GM06990 (cell line): ENCODE measurements at regions not wholly inside any gene's neighbourhood (a gene's known extent, or its start where the extent isn't known, plus 50 kb on each side); places are given as distances from the start of the nearest gene placed in this dataset.
"Not testable (repeated sequence)": the region's sequence is repeated elsewhere in the genome, so short reads cannot be mapped to it uniquely, and the experiment has no call there.

Experiments used
- DNase-seq: peaks from one replicate; pipeline ENCODE4 v3.0.0-alpha.2; 2011; ENCODE audit not compliant: insufficient read length; ENCODE audit errors: extremely low read depth
- H3K27me3 ChIP-seq: replicated peaks from 2 replicates; pipeline ENCODE4 v1.6.0; 2011; ENCODE audit warnings: low read length; ENCODE audit not compliant: control insufficient read depth, insufficient read depth
- H3K36me3 ChIP-seq: 2 replicates; pipeline ENCODE4 v1.5.1; 2011; ENCODE audit warnings: low read length; ENCODE audit not compliant: control insufficient read depth, insufficient read depth
- H3K4me3 ChIP-seq: replicated peaks from 2 replicates; pipeline ENCODE4 v1.5.1; 2011; ENCODE audit warnings: low read depth, mild to moderate bottlenecking, control low read depth, low read length
- TF ChIP-seq, protein P1 (sequence below): IDR thresholded peaks from 2 replicates; pipeline ENCODE4 v1.5.1; 2011; ENCODE audit warnings: low read length, control low read depth, mild to moderate bottlenecking, inconsistent platforms; ENCODE audit not compliant: insufficient read depth, poor library complexity, severe bottlenecking

DNA sequence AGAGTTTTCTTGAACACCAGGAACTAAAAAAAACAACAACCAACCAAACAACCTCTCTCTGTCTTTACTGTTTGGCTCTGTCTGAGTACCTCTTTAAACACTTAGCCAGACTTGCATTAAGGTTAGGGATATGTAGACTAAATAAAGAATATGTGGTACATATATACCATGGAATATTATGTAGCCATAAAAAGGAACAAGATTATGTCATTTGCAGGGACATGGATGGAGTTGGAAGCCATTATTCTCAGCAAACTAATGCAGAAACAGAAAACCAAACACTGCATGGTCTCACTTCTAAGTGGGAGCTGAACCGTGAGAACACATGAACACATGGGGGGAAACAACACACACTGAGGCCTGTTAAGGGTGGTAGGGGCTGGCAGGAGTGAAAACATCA, 116.0 kb upstream of the ANTXRL start:
- Histone ChIP-seq H3K36me3 (no peaks in the 10 kb centered on the region), H3K4me3 (no peak overlapping the region), H3K27me3 (no peaks in the 10 kb centered on the region)
- TF ChIP-seq, protein P1, sequence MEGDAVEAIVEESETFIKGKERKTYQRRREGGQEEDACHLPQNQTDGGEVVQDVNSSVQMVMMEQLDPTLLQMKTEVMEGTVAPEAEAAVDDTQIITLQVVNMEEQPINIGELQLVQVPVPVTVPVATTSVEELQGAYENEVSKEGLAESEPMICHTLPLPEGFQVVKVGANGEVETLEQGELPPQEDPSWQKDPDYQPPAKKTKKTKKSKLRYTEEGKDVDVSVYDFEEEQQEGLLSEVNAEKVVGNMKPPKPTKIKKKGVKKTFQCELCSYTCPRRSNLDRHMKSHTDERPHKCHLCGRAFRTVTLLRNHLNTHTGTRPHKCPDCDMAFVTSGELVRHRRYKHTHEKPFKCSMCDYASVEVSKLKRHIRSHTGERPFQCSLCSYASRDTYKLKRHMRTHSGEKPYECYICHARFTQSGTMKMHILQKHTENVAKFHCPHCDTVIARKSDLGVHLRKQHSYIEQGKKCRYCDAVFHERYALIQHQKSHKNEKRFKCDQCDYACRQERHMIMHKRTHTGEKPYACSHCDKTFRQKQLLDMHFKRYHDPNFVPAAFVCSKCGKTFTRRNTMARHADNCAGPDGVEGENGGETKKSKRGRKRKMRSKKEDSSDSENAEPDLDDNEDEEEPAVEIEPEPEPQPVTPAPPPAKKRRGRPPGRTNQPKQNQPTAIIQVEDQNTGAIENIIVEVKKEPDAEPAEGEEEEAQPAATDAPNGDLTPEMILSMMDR = no peak
- no peak for DNase-seq

DNA sequence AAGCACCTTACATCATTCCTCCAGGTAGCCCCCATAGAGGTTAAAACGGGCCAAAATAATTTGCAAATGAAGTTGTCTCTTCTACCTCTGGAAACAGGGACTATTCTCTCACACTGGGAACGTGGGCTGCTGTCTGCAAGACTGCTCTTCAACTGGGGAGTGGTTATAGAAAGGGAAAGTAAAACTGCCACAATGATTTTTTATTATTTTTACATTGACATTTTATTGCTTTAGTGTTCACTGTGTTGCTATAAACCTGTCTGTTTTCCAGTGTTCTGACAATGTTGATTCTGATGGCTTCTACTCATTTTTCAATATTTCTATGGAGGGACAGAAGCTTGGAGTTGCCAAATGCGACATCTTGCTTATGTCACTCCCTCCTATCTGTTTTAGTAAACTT, 115.1 kb upstream of the ANTXRL start:
- DNase-seq = no peak
- no peaks in the 10 kb centered on the region for H3K36me3 ChIP-seq
- no peak overlapping the region for H3K4me3 ChIP-seq
- H3K27me3 ChIP-seq = no peaks in the 10 kb centered on the region
- TF ChIP-seq, protein P1 = no peak

DNA sequence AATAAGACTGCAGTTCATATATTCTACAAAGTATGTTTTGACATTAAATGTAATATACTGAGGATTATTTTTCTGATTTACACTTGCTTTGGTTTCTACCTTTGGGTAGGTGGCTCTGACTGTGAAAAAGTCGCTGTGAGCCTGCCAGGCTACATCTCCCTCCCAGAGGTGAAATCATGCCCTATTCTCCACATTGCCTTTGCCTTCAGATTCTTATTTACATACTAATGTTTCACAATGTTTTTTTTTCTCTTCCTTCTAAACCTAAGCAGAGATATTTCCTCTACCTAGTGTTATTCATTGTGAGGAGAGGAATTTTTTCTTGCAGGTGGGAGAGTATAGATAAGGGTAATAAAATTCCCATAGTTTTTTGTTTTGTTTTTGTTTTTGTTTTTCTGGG, 111.5 kb upstream of the ANTXRL start:
- H3K4me3 ChIP-seq = no peak overlapping the region
- no peaks in the 10 kb centered on the region for H3K27me3 ChIP-seq
- no peak for DNase-seq
- TF ChIP-seq, protein P1 = no peak
- no peaks in the 10 kb centered on the region for H3K36me3 ChIP-seq

DNA sequence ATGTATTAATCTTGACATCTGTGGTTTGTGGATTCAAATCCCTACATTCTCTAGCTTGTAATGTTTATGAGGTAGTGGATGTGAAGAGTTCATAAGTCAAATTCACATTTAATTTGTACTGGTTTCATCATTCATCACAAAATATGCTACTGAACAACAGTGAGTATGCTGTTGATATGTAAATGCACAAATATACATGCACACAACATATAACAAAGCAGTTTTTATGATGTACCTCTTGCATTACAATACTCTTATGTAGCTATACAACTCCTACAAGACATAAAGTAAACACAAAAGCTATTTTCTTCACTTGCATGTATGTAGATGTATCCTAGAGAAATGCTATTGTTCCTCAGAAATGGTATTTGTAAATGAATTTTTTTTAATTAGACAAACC, 111.0 kb upstream of the ANTXRL start:
- TF ChIP-seq, protein P1 = no peak
- Histone ChIP-seq H3K27me3 (no peaks in the 10 kb centered on the region), H3K4me3 (no peak overlapping the region), H3K36me3 (no peaks in the 10 kb centered on the region)
- DNase-seq = no peak

DNA sequence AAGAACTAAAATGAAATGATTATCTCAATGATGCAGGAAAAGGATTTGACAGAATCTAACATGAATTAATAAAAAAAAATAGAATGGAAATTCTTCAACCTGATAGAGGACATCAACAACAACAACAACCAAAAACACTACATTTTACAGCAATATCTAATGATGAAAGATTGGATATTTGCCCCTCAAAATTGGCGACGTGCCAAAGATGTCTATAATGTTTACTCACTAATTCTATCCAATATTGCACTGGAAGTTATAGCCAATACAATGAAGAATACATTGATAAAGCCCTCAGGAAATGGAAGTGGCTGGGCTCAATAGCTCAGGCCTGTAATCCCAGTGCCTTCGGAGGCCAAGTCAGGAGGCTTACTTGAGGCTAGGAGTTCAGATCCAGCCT, 99.4 kb upstream of the ANTXRL start:
- H3K27me3 ChIP-seq, H3K4me3 ChIP-seq, DNase-seq, H3K36me3 ChIP-seq: not testable (repeated sequence)

DNA sequence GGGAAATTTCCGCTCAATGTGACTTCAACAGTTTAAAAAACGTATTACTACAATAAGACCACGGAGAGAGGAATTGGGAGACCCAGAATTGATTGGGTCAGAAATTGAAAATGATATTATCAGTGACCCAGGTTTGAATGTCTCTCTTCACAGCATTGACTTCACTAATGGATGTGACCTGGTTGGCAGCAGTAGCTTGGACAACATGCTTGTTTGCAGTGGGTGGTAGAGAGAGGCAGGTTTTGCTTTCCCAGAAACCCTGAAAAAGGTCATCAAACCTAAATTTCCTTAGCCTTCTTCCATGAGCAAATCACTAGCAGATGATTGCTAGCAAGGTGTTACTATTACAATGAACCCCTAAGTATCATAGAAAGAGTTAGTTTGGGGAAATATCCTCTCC, 89.7 kb upstream of the ANTXRL start:
- Histone ChIP-seq H3K27me3 (no peaks in the 10 kb centered on the region), H3K36me3 (no peaks in the 10 kb centered on the region), H3K4me3 (no peak overlapping the region)
- DNase-seq = no peak
- TF ChIP-seq, protein P1 = no peak
